Transverse colon (tissue), 4 donors: ENCODE measurements at regions not wholly inside any gene's neighbourhood (a gene's known extent, or its start where the extent isn't known, plus 50 kb on each side); places are given as distances from the start of the nearest gene placed in this dataset.

Source experiments
- EP300 ChIP-seq: sonication (generic); formaldehyde crosslinking; IDR thresholded peaks from one replicate; pipeline ENCODE4 v1.6.1; 2017; ENCODE audit warnings: antibody characterized with exemption, low read depth
- POLR2A ChIP-seq: fragments of 450-650 bp; IDR thresholded peaks from one replicate; pipeline ENCODE4 v1.6.1; 2016; ENCODE audit warnings: antibody characterized with exemption, mild to moderate bottlenecking, moderate library complexity
- POLR2AphosphoS5 ChIP-seq, 3 donors: sonication (generic); formaldehyde crosslinking; IDR thresholded peaks; one replicate each; pipeline ENCODE4 v1.6.1; 2016; ENCODE audit warnings: antibody characterized with exemption in 3 of 3
- TF ChIP-seq, protein P1 (sequence below), 5 experiments: fragments of 200-600 bp in 3 of 5; fragments of 450-650 bp in 2 of 5; sonication (generic) in 3 of 5; IDR thresholded peaks; 1 replicate in 2 of 5; 2 replicates in 3 of 5; pipeline ENCODE4 v1.5.1; 2016 to 2017; ENCODE audit warnings: antibody characterized with exemption in 5 of 5, inconsistent platforms in 3 of 5, mild to moderate bottlenecking in 2 of 5, moderate library complexity in 1 of 5

DNA sequence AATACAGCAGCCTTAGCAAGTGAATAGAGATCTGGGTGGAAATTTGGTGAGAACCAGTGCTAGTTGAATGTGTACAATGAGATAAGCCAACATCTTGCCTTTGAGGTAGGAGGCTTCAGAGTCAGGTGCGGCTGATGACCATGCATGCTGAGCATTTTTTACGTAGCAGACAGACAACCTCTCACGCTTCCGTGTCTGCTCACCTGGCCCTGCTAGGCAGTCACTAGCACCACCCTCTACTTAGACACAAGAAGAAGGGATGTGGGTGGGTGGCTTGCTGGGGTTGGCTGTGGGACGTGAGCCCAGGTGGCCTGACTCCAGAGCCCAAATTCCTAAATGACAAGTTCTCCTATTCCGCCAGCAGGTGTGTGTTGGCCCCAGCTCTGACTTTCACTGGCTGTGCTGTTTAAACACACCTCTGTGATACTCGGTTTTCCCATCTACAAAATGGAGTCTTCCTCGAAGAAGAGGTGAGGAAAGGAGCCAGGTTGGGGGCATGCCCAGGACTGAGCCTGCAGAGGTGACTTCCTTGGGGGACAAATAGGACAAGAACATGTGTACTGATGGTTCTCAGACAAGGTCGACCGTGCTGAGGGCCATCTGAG lies 57.8 kb upstream of the BCL11B start:
- TF ChIP-seq, protein P1, sequence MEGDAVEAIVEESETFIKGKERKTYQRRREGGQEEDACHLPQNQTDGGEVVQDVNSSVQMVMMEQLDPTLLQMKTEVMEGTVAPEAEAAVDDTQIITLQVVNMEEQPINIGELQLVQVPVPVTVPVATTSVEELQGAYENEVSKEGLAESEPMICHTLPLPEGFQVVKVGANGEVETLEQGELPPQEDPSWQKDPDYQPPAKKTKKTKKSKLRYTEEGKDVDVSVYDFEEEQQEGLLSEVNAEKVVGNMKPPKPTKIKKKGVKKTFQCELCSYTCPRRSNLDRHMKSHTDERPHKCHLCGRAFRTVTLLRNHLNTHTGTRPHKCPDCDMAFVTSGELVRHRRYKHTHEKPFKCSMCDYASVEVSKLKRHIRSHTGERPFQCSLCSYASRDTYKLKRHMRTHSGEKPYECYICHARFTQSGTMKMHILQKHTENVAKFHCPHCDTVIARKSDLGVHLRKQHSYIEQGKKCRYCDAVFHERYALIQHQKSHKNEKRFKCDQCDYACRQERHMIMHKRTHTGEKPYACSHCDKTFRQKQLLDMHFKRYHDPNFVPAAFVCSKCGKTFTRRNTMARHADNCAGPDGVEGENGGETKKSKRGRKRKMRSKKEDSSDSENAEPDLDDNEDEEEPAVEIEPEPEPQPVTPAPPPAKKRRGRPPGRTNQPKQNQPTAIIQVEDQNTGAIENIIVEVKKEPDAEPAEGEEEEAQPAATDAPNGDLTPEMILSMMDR (IDR thresholded peaks at IDR 0.05) = no peak
- TF ChIP-seq POLR2A = no peak
- no peak for TF ChIP-seq POLR2AphosphoS5 (IDR thresholded peaks at IDR 0.05)
- TF ChIP-seq EP300 = no peak
